Epidermal melanocyte (primary cell): ENCODE measurements at regions not wholly inside any gene's neighbourhood (a gene's known extent, or its start where the extent isn't known, plus 50 kb on each side); places are given as distances from the start of the nearest gene placed in this dataset.

Experiments
- DNase-seq: peaks from one replicate; pipeline ENCODE4 v3.0.0; 2011; ENCODE audit warnings: low spot score; ENCODE audit not compliant: insufficient read length

- DNase-seq: no peak
These were observed 221.6 kb upstream of the POU3F1 start for GRCh38 chr1:38268226-38268625.

GRCh38 chr1:38267037-38268036, 220.7 kb upstream of the POU3F1 start:
- no peak for DNase-seq

GRCh38 chr1:38266197-38266520, 219.6 kb upstream of the POU3F1 start:
- no peak for DNase-seq

- no peak for DNase-seq
These were observed 219.0 kb upstream of the POU3F1 start for GRCh38 chr1:38265293-38266196.

DNA sequence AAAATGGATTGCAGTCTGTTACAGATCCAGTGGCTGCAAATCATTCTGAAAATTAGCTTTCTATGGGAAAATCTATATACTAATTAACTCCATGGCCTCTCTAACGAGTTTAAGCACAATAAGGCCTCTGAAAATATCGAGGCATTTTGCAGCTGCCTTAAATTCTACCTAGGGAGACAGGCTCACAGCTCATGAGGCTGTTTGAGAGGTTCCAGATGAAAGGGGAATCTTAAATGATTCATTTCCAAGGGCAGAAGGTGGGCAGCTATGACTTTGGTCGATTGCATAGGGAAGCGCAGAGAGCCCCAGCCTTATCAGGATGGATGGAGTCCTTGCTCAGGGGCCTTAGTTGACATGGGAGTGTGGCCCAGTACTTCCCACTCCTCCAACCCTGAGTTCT, 216.8 kb upstream of the POU3F1 start:
- no peak for DNase-seq

DNA sequence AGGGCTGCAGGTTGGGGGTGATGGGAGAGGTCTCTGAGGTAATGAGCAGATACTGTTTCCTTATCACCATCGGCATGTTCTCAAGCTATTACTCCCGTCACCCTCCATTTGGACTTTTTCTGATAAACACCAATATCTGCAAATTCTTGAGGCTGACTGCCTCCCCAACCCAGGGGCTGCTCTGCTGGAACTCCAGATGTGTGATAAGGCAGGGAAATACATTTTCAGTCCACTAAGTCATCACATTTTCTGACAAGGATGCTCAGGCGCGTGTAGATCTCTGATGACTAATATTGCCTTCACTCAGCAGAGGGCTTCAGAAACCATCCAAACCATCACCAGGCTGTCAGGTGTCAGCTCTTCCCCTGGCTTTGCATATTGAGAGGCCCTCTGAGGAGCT, 215.0 kb upstream of the POU3F1 start:
- DNase-seq: no peak

DNA sequence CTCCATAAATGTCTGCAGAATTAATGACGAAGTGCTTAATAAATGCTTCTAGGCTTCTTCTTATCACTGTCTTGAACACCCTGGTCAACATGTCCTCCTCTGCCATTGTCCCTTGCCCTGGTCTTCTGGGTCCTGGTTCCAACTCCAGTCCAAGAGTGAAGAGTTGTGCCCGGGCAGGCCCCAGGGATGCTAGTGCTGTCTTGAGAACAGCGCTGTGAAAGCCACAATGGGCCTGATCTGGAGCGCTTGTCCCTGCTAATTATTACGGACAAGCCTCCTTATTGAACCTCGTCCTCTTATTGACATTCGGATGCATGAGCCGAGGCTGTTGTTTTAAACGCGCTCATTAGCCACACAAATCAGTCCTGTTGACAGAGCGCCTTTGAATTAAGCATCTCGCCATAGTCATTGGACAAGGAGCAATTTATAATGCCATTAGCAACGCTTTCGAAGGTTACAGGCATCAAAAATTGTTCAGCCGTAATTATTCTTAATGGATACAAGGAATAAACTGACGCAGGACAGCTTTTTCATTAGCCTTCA, 211.6 kb upstream of the POU3F1 start:
- no peak for DNase-seq

DNA sequence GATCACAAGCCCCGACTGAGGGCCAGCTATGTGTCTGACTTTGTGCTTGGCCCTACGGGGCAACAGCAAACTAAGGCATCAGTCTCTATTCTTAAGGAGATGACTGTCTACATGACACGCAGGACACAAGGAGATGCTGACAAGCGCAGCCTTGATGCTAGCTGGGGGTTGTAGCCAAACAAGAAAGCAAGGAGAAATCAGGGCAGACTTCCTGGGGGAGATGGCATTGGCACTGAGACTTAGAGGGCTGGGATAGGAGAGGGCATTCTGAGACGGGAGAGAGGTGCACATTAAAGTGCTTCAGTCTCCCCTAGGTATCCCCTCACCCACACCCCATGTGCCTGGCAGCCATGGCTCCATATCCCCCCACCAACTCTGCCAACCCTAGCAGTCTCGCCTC, 210.8 kb upstream of the POU3F1 start:
- DNase-seq: no peak

DNA sequence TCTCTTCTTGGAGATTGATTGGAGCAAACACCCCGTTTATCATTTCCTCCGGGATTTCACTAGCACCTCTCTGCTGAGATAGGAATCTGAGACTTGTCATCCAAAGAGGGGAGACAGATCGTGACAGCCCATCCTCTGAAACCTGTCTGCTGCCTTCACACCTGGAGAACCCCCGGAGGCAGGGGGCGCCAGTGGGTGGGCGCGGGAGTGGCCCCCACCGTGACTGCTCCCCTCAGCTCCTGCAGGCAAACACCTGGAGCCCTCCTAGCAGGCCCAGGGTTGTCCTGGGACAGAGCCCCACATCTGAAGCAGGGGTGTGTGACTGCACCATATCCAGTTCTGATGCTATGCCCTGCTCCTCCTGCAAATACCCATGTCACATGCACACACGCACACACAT, 209.5 kb upstream of the POU3F1 start:
- DNase-seq: no peak

- DNase-seq: no peak
These were observed 206.7 kb upstream of the POU3F1 start for GRCh38 chr1:38253314-38253713.

- no peak for DNase-seq
These were observed 203.8 kb upstream of the POU3F1 start for GRCh38 chr1:38250356-38250755.

GRCh38 chr1:38249001-38249400, 202.4 kb upstream of the POU3F1 start:
- DNase-seq: no peak

DNA sequence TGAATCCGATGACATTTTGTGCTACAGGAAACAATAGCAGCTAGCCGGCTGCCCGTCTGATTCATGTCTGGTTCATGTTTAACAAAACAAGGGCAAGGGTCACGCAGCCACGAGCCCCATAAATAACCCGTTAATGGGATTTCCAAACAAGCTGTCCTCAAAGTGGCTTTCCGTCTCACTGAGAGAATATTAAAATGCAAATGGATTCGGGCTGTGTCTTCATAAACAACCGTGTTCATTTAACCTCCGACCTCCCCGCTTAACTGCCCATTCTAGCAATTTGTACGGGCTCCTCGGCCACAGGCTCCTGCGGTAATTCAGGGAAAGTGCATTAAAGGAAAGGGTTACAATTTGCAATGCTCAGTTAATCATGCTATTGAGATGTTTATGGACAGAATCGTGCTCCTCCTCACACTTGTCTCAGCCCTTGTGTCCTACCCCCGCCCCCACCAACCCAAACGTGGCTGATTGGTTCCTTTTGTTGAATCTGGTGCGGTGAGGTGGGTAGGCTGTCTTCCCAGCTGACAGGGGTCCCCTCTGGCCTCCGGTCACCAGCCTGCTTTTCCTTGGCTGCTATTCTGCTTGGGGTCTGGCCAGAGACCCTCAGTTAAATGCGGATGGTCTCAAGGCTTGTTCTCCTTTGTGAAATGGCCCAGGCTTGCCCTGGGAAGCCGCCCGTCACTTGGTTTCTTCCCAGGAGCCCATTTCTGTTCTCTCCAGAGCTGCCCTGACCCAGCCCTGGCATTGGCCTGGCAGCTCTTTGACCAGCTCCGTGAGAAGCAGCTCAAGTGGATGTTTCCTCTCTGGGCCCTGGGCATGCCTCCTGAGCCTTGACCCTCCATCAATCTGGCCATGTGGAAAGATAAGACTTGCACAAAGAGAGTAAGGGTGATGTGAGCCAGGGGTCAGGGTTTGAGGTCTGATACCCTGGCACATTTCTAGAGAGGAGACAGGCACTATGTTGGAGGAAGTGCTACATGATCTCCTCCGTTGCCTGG, 200.7 kb upstream of the POU3F1 start:
- DNase-seq: no peak

DNA sequence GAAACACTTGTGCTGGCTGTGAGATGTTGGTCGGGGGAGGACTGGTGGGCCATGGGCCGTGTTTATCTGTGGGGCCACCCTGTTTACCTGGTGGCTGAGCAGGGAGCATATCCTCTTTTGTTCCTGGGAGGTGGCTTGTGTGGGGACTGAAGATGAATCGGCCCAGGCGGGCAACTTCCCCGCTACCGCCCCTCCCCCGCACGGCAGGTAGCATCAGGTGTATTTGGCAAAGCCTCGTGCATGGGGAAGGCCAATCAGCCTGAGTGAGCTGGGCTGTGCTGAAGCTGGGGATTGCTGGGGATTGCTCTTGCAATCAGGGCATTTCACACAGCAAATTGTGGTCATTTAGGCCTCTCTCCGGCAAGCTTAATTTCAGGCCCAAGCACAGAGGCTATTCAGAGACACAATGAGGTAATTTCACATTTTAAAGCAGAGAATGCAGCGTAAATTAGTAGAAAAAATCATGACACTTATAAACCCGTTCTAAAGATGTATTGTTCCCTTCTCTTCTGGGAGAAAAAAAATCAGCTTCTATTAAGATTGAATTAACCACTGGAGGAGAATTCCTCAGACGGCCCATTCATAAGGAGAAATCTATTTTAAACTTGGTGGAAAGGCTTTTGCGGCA, 197.7 kb upstream of the POU3F1 start:
- DNase-seq: no peak

- no peak for DNase-seq
These were observed 196.5 kb upstream of the POU3F1 start for GRCh38 chr1:38243106-38243505.

DNA sequence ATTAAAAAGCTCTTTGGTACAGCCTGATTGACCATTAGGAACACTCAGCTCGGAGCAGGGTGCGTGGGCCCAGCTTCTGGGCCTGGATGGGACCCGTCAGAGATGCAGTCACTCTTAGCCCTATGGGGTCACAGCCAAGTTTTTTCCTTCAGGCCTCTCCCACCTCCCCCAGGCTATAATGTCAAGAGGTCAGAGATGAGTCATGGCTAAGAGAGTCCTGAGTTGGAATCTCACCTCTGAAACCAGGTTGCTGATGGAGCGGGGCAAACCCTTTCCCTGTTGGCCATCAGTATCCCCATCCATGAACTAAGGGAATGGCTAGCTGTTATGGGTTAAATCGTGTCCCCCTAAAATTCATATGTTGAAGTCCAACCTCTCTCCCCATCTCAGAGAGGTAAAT, 195.9 kb upstream of the POU3F1 start:
- DNase-seq: no peak

GRCh38 chr1:38241594-38242334, 195.2 kb upstream of the POU3F1 start:
- DNase-seq: no peak

GRCh38 chr1:38240618-38241017, 194.0 kb upstream of the POU3F1 start:
- DNase-seq: no peak

GRCh38 chr1:38239258-38239835, 192.8 kb upstream of the POU3F1 start:
- no peak for DNase-seq
